IMR-90 (cell line): ENCODE measurements at regions not wholly inside any gene's neighbourhood (a gene's known extent, or its start where the extent isn't known, plus 50 kb on each side); places are given as distances from the start of the nearest gene placed in this dataset.
"Not testable (repeated sequence)": the region's sequence is repeated elsewhere in the genome, so short reads cannot be mapped to it uniquely, and the experiment has no call there.

Experiments
- ATAC-seq: fragments of 200-7000 bp; cut with Tn5 transposase; 2 replicates; pipeline ENCODE4 v1.9.1; 2020; ENCODE audit warnings: low read depth, mild to moderate bottlenecking, moderate library complexity
- BruUV-seq: library from RNA; stranded (reverse); fragments of 400-500 nt; replicated peaks from 2 replicates; lab custom pipeline; 2021; lab: Mats Ljungman, UMichigan
- CTCF ChIA-PET: fragments of 300-600 bp; formaldehyde crosslinking; extraction: SDS; loops from one replicate; lab custom pipeline; 2021; ENCODE audit warnings: antibody characterized with exemption; lab: Yijun Ruan, JAX
- POLR2A ChIA-PET: fragments of 300-600 bp; sonication (Branson Sonifier 250); formaldehyde crosslinking; loops from one replicate; lab custom pipeline; 2022; ENCODE audit warnings: antibody characterized with exemption; ENCODE audit not compliant: unreplicated experiment; lab: Charles Lee
- DNase-seq: peaks from one replicate; pipeline ENCODE4 v3.0.0; 2013
- H2AFZ ChIP-seq: replicated peaks from 2 replicates; pipeline ENCODE3; 2013; ENCODE audit warnings: low read length, mild to moderate bottlenecking; ENCODE audit not compliant: poor library complexity
- H2AK5ac ChIP-seq: 2 replicates; pipeline ENCODE4 v1.6.1; 2013; ENCODE audit warnings: low read depth, low read length, inconsistent platforms
- H2AK9ac ChIP-seq: replicated peaks from 2 replicates; pipeline ENCODE3; 2013; ENCODE audit warnings: mild to moderate bottlenecking, low read depth, low read length, moderate library complexity; ENCODE audit not compliant: poor library complexity
- H2BK120ac ChIP-seq: 2 replicates; pipeline ENCODE4 v1.6.1; 2013; ENCODE audit warnings: low read depth, low read length, inconsistent platforms
- H2BK15ac ChIP-seq: 3 replicates; pipeline ENCODE4 v1.6.1; 2013; ENCODE audit warnings: low read depth, low read length, inconsistent platforms
- H2BK20ac ChIP-seq: 2 replicates; pipeline ENCODE4 v1.6.1; 2013; ENCODE audit warnings: low read depth, mild to moderate bottlenecking, inconsistent platforms, low read length, moderate library complexity
- H2BK5ac ChIP-seq: 2 replicates; pipeline ENCODE4 v1.6.1; 2013; ENCODE audit warnings: mild to moderate bottlenecking, low read depth, low read length, inconsistent platforms; ENCODE audit not compliant: poor library complexity, severe bottlenecking
- H3K14ac ChIP-seq: replicated peaks from 2 replicates; pipeline ENCODE4 v1.6.1; 2013; ENCODE audit warnings: low read depth, low read length, inconsistent platforms
- H3K18ac ChIP-seq: 2 replicates; pipeline ENCODE4 v1.6.1; 2013; ENCODE audit warnings: low read depth, low read length, control low read depth
- H3K23ac ChIP-seq: 2 replicates; pipeline ENCODE4 v1.6.1; 2013; ENCODE audit warnings: low read depth, low read length, inconsistent platforms
- H3K27ac ChIP-seq: 2 replicates; pipeline ENCODE4 v1.5.1; 2013; ENCODE audit warnings: mild to moderate bottlenecking, control low read depth, low read length; ENCODE audit not compliant: insufficient read depth
- H3K27me3 ChIP-seq: 2 replicates; pipeline ENCODE4 v1.6.1; 2013; ENCODE audit warnings: low read length; ENCODE audit not compliant: control insufficient read depth, insufficient read depth
- H3K36me3 ChIP-seq: 2 replicates; pipeline ENCODE4 v1.6.1; 2013; ENCODE audit warnings: low read length, mixed read lengths; ENCODE audit not compliant: control insufficient read depth, insufficient read depth
- H3K4ac ChIP-seq: 2 replicates; pipeline ENCODE4 v1.6.1; 2013; ENCODE audit warnings: low read depth, low read length, inconsistent platforms
- H3K4me1 ChIP-seq: 2 replicates; pipeline ENCODE4 v1.6.1; 2013; ENCODE audit warnings: low read length, mixed read lengths; ENCODE audit not compliant: control insufficient read depth, insufficient read depth
- H3K4me2 ChIP-seq: 2 replicates; pipeline ENCODE4 v1.6.1; 2013; ENCODE audit warnings: low read depth, mild to moderate bottlenecking, control low read depth, low read length, moderate library complexity
- H3K4me3 ChIP-seq: 2 replicates; pipeline ENCODE4 v1.5.1; 2013; ENCODE audit warnings: low read depth, mild to moderate bottlenecking, control low read depth, low read length, moderate library complexity; ENCODE audit not compliant: insufficient read depth
- H3K56ac ChIP-seq: 2 replicates; pipeline ENCODE4 v1.6.1; 2013; ENCODE audit warnings: low read length, inconsistent platforms; ENCODE audit not compliant: insufficient read depth; ENCODE audit errors: extremely low read depth
- H3K79me1 ChIP-seq, 2 experiments: 2 replicates each; pipeline ENCODE4 v1.6.1; 2013; ENCODE audit warnings: low read length in 2 of 2, inconsistent platforms in 1 of 2, low read depth in 1 of 2
- H3K9ac ChIP-seq: 2 replicates; pipeline ENCODE4 v1.6.1; 2013; ENCODE audit warnings: low read depth, low read length, control low read depth
- H3K9me1 ChIP-seq: 2 replicates; pipeline ENCODE4 v1.6.1; 2013; ENCODE audit warnings: low read length, inconsistent platforms; ENCODE audit not compliant: insufficient read depth
- H3K9me3 ChIP-seq: 2 replicates; pipeline ENCODE4 v1.6.1; 2013; ENCODE audit warnings: low read length; ENCODE audit not compliant: control insufficient read depth, insufficient read depth
- H4K20me1 ChIP-seq: 2 replicates; pipeline ENCODE4 v1.6.1; 2013; ENCODE audit warnings: low read length, inconsistent platforms; ENCODE audit not compliant: insufficient read depth
- H4K5ac ChIP-seq: 2 replicates; pipeline ENCODE4 v1.6.1; 2013; ENCODE audit warnings: mild to moderate bottlenecking, low read depth, low read length, control low read depth
- H4K8ac ChIP-seq, 2 experiments: 2 replicates each; pipeline ENCODE4 v1.6.1; 2013; ENCODE audit warnings: low read depth in 2 of 2, low read length in 2 of 2, control low read depth in 1 of 2, inconsistent platforms in 1 of 2
- H4K91ac ChIP-seq: 2 replicates; pipeline ENCODE4 v1.6.1; 2013; ENCODE audit warnings: low read depth, low read length, inconsistent platforms; ENCODE audit not compliant: insufficient read depth
- WGBS, 2 experiments: methylation state at CpG; one replicate each; pipeline versions ENCODE4 v1.1.5 to v1.1.7; 2013; ENCODE audit warnings: missing lambda C conversion rate in 2 of 2; ENCODE audit not compliant: insufficient read length in 1 of 2; ENCODE audit errors: extremely low coverage in 2 of 2; 5-methylcytosine and 5-hydroxymethylcytosine counted together
- dilution Hi-C: fragments of 300-500 bp; cut with HindIII; formaldehyde crosslinking; loops from one replicate; pipeline ENCODE4 v1.14.3; 2018; ENCODE audit warnings: low sequenced_read_pairs; ENCODE audit not compliant: unreplicated experiment
- in situ Hi-C: fragments of 300-500 bp; cut with MboI; formaldehyde crosslinking; loops from 3 replicates; pipeline ENCODE4 v1.14.3; 2019; ENCODE audit warnings: low sequenced_read_pairs, inconsistent platforms, mixed read lengths
- intact Hi-C: fragments of 100-400 bp; cut with micrococcal nuclease; formaldehyde crosslinking; loops from 2 replicates; pipeline ENCODE4 v1.10.0; 2022

DNA sequence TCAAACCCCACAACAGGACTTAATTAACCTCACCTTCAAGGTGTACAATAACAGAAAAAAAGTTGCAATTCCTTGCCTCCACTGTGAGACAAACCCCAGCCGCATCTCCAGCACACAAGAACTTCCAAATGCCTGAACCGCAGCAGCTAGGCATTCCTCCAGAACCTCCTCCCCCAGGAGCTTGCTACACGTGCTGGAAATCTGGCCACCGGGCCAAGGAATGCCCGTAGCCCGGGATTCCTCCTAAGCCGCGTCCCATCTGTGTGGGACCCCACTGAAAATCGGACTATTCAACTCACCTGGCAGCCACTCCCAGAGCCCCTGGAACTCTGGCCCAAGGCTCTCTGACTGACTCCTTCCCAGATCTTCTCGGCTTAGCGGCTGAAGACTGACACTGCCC lies 88.6 kb upstream of the LRFN5 start:
- H2AFZ ChIP-seq, POLR2A ChIA-PET, H3K4me2 ChIP-seq, H3K4me1 ChIP-seq, H4K5ac ChIP-seq, H3K9ac ChIP-seq, H3K27me3 ChIP-seq, H2BK120ac ChIP-seq, CTCF ChIA-PET, H3K27ac ChIP-seq, H3K14ac ChIP-seq, H3K18ac ChIP-seq, H3K36me3 ChIP-seq, H2BK20ac ChIP-seq, H4K20me1 ChIP-seq, H3K4me3 ChIP-seq, H3K9me1 ChIP-seq, BruUV-seq, DNase-seq, H3K9me3 ChIP-seq, H2AK5ac ChIP-seq, ATAC-seq, H3K79me1 ChIP-seq, H3K23ac ChIP-seq, H3K4ac ChIP-seq, H3K56ac ChIP-seq, H4K8ac ChIP-seq, dilution Hi-C loops, H2BK5ac ChIP-seq, intact Hi-C loops, H4K91ac ChIP-seq, H2AK9ac ChIP-seq, in situ Hi-C loops, H2BK15ac ChIP-seq: not testable (repeated sequence)
- no CpG with 5 or more reads among the region's 11 CpGs for WGBS, 2 experiments
